ENCODE measurements at regions not wholly inside any gene's neighbourhood (a gene's known extent, or its start where the extent isn't known, plus 50 kb on each side); places are given as distances from the start of the nearest gene placed in this dataset.

DNA sequence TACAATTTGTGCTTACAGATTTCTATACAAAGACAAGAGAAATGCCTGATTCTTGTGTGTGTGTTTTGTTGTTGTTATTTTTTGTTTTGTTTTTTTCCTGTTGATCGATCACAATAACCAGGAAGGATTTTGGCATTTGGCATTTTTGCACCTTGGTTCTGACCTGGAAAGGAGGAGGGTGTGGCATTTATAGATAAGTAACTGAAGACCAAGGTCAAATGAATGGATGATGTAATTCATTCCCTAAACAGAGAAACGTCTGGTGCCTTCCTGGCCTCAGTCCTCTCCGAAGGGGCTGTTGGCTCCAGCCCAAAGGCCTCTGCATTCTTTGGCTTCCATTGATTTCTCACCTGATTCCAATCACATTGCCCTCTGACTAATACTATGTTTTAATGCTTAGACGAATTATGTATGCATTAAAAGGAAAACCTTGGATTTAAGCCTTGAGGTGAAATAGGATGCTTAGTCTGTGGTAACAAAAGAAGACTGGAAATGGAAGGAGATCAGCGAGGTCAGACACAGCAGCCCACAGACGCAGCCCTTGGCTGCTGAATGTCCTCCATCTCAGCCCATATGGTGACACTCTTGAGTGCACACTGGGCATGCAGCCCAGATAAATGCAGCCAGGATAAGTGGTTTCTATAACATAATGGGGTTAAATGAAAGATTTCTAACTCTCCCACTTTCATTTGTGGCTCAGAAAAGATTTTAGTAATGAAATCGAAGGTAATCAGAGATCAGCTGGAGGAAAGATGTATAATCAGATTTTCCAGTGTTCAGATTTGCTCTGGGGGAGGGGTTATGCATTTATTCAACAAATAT is 60.5 kb upstream of the TRIM2 start:
- Histone ChIP-seq H3K4me1 (ENCODE audit: control insufficient read depth, low read depth, low read length) (peaks cover 6% of the 10 kb centered on the region), H3K9me3 (ENCODE audit: control insufficient read depth, low read depth, low read length) (no peaks in the 10 kb centered on the region), H3K36me3 (ENCODE audit: control insufficient read depth, low read depth, low read length) (no peaks in the 10 kb centered on the region), H3K27me3 (ENCODE audit: control insufficient read depth, insufficient read depth, low read length) (no peaks in the 10 kb centered on the region), H3K27ac (ENCODE audit: low read length) (no peak overlapping the region), H3K4me3 (ENCODE audit: low read length) (no peak overlapping the region), H3K9ac (ENCODE audit: low read length) (no peak overlapping the region)

DNA sequence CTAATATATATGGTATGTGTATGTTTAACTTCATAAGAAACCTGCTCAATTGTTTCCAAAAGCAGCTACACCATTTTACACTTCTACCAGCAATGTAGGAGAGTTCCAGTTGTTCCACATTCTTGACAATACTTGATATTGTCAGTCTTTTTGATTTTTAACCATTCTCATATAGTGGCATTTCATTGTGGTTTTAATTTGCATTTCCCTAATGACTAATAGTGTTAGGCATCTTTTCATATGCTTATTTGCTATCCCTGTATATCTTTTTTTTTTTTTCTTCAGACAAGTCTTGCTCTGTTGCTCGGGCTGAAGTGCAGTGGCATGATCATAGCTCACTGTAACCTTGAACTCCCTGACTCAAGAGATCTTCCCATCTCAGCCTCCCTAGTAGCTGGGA is 58.2 kb upstream of the TRIM2 start:
- peaks cover 6% of the 10 kb centered on the region for H3K4me1 ChIP-seq (ENCODE audit: control insufficient read depth, low read depth, low read length)
- H3K9ac ChIP-seq (ENCODE audit: low read length), result no peak overlapping the region
- no peak overlapping the region for H3K27ac ChIP-seq (ENCODE audit: low read length)
- no peaks in the 10 kb centered on the region for H3K36me3 ChIP-seq (ENCODE audit: control insufficient read depth, low read depth, low read length)
- H3K9me3 ChIP-seq (ENCODE audit: control insufficient read depth, low read depth, low read length), result no peaks in the 10 kb centered on the region
- H3K4me3 ChIP-seq (ENCODE audit: low read length), result no peak overlapping the region
- peaks cover 4% of the 10 kb centered on the region for H3K27me3 ChIP-seq (ENCODE audit: control insufficient read depth, insufficient read depth, low read length)

DNA sequence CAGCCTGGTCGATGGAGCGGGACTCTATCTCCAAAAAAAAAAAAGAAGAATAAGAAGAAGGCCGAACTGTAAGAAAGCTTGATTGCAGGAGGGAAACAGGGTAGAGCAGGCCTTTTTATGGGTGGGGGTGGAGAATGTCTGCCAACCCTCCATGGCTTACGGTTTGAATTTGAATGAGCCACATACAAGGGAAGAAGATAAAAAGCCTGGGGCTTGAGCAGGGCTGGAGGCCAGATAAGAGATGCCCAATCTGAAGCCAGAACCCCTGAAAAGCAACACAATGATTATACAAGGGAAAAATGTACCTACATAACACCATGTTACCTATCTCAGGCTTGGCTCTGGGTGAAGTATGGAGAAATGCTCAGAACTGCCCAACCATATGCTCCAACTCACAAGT is 57.3 kb upstream of the TRIM2 start:
- Histone ChIP-seq H3K4me1 (ENCODE audit: control insufficient read depth, low read depth, low read length) (peaks cover 11% of the 10 kb centered on the region), H3K27me3 (ENCODE audit: control insufficient read depth, insufficient read depth, low read length) (peaks cover 13% of the 10 kb centered on the region), H3K27ac (ENCODE audit: low read length) (no peak overlapping the region), H3K4me3 (ENCODE audit: low read length) (no peak overlapping the region), H3K36me3 (ENCODE audit: control insufficient read depth, low read depth, low read length) (no peaks in the 10 kb centered on the region), H3K9me3 (ENCODE audit: control insufficient read depth, low read depth, low read length) (no peaks in the 10 kb centered on the region), H3K9ac (ENCODE audit: low read length) (no peak overlapping the region)

DNA sequence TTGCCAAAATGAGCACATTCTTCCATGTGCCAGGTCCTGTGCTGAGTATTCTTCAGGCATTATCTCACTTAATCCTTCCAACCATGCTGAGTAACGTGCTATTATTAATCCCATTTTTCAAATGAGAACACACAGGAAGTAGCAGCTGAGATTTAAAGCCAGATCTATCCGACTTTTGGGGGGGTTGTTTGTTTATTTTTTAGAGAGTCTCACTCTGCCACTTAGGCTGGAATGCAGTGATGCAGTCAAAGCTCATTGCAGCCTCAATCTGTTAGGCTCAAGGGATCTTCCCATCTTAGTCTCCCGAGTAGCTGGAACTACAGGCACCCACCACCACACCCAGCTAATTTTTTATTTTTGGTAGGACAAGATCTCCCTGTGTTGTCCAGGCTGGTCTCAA is 55.5 kb upstream of the TRIM2 start:
- no peak overlapping the region for H3K4me3 ChIP-seq (ENCODE audit: low read length)
- peaks cover 6% of the 10 kb centered on the region for H3K4me1 ChIP-seq (ENCODE audit: control insufficient read depth, low read depth, low read length)
- no peaks in the 10 kb centered on the region for H3K36me3 ChIP-seq (ENCODE audit: control insufficient read depth, low read depth, low read length)
- H3K27me3 ChIP-seq (ENCODE audit: control insufficient read depth, insufficient read depth, low read length), result peaks cover 30% of the 10 kb centered on the region
- H3K27ac ChIP-seq (ENCODE audit: low read length), result no peak overlapping the region
- no peaks in the 10 kb centered on the region for H3K9me3 ChIP-seq (ENCODE audit: control insufficient read depth, low read depth, low read length)
- no peak overlapping the region for H3K9ac ChIP-seq (ENCODE audit: low read length)

DNA sequence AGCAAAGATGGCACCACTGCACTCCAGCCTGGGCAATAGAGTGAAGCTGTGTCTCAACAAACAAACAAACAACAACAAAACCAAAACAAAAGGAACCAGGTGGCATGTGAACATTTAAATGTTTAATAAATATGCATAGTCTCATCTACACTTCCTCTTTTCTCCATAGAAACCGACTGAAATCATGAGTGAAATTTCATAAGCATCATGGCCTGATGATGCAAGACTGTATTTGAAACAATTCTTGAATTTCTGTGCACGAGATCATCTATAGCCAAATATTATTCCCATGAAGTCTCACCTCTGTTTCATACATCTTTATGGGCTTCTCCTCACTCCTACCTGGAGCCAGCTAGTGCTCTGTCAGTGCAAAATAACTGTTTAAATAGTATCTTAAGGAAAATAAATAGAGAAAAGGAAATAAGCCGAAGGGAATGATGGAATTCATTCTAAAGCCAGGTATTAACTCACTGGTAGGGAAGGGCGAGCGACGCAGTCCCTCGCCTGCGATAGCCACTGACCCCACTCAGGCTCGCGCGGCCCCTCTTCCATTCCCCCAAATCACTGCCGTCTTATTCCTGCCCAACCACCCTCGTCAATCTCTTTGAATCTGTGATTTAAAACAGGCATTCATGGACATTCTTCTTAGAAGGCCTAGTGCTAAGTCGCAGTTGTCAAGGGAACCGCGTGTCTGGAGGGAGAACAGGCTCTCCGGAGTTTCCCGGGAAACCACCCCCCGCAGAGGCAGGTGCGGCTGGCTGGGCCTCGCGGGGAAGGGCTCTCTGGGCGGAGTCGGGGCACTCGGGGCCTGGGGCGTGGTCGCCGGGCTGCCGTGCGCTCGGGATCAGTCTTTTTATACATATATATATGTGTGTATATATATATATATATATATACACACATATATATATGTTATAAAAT is 52.4 kb upstream of the TRIM2 start:
- peak overlapping the region; percentile 44 for H3K4me3 ChIP-seq (ENCODE audit: low read length)
- H3K9me3 ChIP-seq (ENCODE audit: control insufficient read depth, low read depth, low read length), result no peaks in the 10 kb centered on the region
- peaks cover 55% of the 10 kb centered on the region for H3K27me3 ChIP-seq (ENCODE audit: control insufficient read depth, insufficient read depth, low read length)
- H3K9ac ChIP-seq (ENCODE audit: low read length), result no peak overlapping the region
- H3K36me3 ChIP-seq (ENCODE audit: control insufficient read depth, low read depth, low read length), result no peaks in the 10 kb centered on the region
- peaks cover 22% of the 10 kb centered on the region for H3K4me1 ChIP-seq (ENCODE audit: control insufficient read depth, low read depth, low read length)
- no peak overlapping the region for H3K27ac ChIP-seq (ENCODE audit: low read length)

DNA sequence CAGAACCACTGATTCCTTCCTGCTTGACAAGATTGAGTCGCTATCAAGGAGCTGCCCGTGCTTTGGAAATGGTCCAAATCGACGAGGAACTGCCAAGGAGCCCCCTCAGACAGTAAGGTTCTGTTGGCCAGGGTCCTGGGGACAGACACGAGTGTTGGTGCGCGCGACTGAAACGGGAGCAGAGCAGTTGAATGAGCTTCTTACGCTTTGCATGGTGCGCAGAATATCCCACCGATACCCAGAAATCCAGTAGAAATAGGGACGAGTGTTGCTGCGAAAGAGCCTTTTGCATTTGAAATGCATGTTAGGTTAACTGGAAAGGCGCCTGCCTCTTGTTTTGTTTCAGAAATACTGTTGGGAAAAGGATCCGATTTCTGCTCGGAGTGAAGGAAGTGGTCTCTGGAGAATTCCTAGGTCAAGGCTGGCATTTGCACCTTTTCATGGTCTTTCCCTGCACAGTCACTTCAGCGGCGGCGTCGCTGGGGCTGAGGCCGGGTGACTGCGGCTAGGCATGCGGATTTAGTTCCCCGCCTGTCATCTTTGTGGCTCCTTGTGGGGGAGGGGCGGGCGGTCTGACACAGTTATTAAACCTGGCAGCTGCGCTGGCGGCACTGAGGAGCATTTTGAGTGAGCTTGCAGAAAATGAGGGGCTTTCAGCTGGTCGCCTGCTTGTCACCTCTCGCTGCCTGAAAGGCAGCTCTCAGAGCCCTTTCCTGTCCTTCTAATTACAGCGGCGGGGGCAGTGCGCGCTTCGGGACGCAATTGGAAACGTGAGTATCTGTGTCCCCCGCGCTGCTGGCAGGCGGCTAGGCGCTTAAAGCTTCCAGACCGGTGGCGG is 51.5 kb upstream of the TRIM2 start:
- Histone ChIP-seq H3K36me3 (ENCODE audit: control insufficient read depth, low read depth, low read length) (no peaks in the 10 kb centered on the region), H3K27ac (ENCODE audit: low read length) (no peak overlapping the region), H3K4me1 (ENCODE audit: control insufficient read depth, low read depth, low read length) (peaks cover 22% of the 10 kb centered on the region), H3K4me3 (ENCODE audit: low read length) (peak overlapping the region; percentile 44), H3K27me3 (ENCODE audit: control insufficient read depth, insufficient read depth, low read length) (peaks cover 55% of the 10 kb centered on the region), H3K9me3 (ENCODE audit: control insufficient read depth, low read depth, low read length) (no peaks in the 10 kb centered on the region), H3K9ac (ENCODE audit: low read length) (peak overlapping the region; percentile 40)

DNA sequence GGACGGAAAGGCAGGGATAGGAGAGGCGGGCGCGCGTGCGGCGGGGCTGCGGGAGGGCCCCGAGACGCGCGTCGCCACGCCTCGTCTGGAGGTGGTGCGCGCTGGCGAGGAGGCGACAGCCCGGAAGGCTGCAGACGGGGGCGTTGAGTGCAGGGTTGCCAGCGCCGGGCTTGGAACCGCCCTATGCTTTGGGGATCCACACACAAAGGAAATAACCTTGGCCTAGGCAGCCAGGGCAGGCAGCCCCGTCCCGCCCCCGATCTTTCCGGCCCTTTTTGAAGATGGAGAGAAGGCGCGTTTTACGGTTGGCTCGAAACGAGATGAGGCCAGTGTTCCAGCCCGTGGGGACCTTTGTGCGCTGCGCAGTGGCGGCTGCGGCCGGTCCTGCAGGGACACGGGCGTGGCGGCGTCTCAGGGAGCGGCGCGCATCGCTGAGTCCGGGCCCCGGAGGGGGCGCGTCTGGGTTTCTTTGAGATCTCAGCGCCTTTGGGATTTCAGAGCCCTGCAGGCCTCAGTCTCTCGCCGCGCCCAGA is 50.8 kb upstream of the TRIM2 start:
- Histone ChIP-seq H3K36me3 (ENCODE audit: control insufficient read depth, low read depth, low read length) (no peaks in the 10 kb centered on the region), H3K27me3 (ENCODE audit: control insufficient read depth, insufficient read depth, low read length) (peaks cover 55% of the 10 kb centered on the region), H3K4me3 (ENCODE audit: low read length) (peak overlapping the region; percentile 44), H3K9me3 (ENCODE audit: control insufficient read depth, low read depth, low read length) (no peaks in the 10 kb centered on the region), H3K9ac (ENCODE audit: low read length) (peak overlapping the region; percentile 40), H3K4me1 (ENCODE audit: control insufficient read depth, low read depth, low read length) (peaks cover 22% of the 10 kb centered on the region), H3K27ac (ENCODE audit: low read length) (no peak overlapping the region)

DNA sequence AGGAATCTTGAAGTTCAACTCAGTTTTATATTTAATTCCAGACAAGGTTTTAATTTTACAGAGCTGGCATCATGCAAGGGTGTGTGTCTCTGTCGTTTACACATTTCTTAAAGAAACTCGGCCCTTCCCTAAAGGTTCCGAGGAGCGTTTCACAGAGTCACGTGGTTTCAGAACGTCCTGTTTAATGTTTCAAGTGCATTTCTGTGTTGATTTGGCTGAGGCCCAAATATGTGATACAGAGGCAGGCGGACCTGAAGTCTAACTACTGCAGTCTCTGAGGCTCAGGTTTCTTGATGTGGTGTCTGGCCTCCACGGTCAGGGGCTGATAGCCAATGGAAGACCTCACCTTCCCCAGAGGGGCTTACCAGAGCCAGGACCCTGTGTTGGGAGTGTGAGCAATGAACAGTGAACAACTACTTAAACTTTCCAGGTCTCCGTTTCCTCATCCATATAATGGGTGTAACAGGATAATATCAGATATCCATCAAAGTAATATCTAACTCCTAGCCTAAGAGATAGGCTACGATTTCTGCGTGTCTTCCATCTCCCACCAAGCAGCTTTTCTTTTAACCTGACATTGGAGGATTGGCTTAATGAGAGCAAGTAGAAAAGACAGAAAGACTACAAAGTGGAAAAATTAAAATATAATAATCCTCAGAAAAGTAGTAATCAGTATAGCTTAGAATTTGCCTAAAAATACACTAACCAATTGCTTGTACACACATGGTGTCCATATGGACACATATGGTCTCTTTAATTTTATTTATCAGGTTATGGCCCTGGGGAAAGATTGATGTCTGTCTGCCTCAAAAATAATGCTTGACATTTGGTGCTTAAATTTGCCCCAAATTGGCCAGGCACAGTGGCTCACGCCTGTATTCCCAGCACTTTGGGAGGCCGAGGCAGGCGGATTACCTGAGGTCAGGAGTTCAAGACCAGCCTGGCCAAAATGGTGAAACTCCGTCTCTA is 50.0 kb upstream of the TRIM2 start:
- peaks cover 55% of the 10 kb centered on the region for H3K27me3 ChIP-seq (ENCODE audit: control insufficient read depth, insufficient read depth, low read length)
- peak overlapping the region; percentile 40 for H3K9ac ChIP-seq (ENCODE audit: low read length)
- peak overlapping the region; percentile 44 for H3K4me3 ChIP-seq (ENCODE audit: low read length)

More for the DNA sequence above, 50.0 kb upstream of the TRIM2 start:
- Histone ChIP-seq H3K9me3 (ENCODE audit: control insufficient read depth, low read depth, low read length) (no peaks in the 10 kb centered on the region), H3K36me3 (ENCODE audit: control insufficient read depth, low read depth, low read length) (no peaks in the 10 kb centered on the region), H3K27ac (ENCODE audit: low read length) (no peak overlapping the region), H3K4me1 (ENCODE audit: control insufficient read depth, low read depth, low read length) (peaks cover 22% of the 10 kb centered on the region)

All from iPS-18a (cell line).